Lower leg skin (tissue), 4 donors: ENCODE measurements at regions not wholly inside any gene's neighbourhood (a gene's known extent, or its start where the extent isn't known, plus 50 kb on each side); places are given as distances from the start of the nearest gene placed in this dataset.
"Not testable (repeated sequence)": the region's sequence is repeated elsewhere in the genome, so short reads cannot be mapped to it uniquely, and the experiment has no call there.

Source experiments
- DNase-seq, 2 donors: peaks; one replicate each; pipeline ENCODE4 v3.0.0-alpha.2; 2019; ENCODE audit warnings: low spot score in 2 of 2
- H3K4me3 ChIP-seq: fragments of 200-600 bp; sonication (generic); 2 replicates; pipeline ENCODE4 v1.5.1; 2017; ENCODE audit warnings: mild to moderate bottlenecking, low read depth; ENCODE audit not compliant: poor library complexity, severe bottlenecking
- POLR2A ChIP-seq, 2 donors: fragments of 450-650 bp; IDR thresholded peaks; one replicate each; pipeline ENCODE4 v1.6.1; 2016 to 2017; ENCODE audit warnings: antibody characterized with exemption in 2 of 2, mild to moderate bottlenecking in 1 of 2, moderate library complexity in 1 of 2
- WGBS, 2 donors: methylation state at CpG; one replicate each; pipeline ENCODE4 v1.1.5; 2018; 5-methylcytosine and 5-hydroxymethylcytosine counted together
- intact Hi-C: fragments of 100-400 bp; cut with DNase I; formaldehyde crosslinking; loops from one replicate; pipeline ENCODE4 v1.15.0; 2023; ENCODE audit warnings: low total_unique reads
- TF ChIP-seq, protein P1 (sequence below), 3 donors: fragments of 450-650 bp; IDR thresholded peaks; one replicate each; pipeline ENCODE4 v1.5.1; 2016; ENCODE audit warnings: antibody characterized with exemption in 3 of 3, mild to moderate bottlenecking in 3 of 3, moderate library complexity in 2 of 3

DNA sequence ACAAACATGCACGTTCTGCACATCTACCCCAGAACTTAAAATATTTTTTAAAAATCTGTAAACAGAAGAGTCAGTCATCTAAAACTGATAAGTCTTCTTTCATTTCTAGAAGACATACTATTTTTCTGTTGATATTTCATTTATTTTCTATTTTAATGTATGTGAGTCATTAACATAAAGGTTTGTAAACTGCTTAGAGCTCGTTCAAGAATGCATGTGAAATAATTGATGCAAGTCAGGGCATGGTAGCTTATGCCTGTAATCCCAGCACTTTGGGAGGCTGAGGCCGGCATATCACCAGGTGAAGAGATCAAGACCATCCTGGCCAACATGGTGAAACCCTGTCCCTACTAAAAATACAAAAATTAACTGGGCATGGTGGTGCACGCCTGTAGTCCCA is 219.9 kb upstream of the HSFY2 start:
- intact Hi-C loops: no loop called here
- DNase-seq: no peak
- H3K4me3 ChIP-seq: no peak overlapping the region
- 76% methylated on average over 4 of the region's 4 CpGs; no CpG with 5 or more reads in 1 of the 2 donors for WGBS, 2 donors
- TF ChIP-seq, protein P1, sequence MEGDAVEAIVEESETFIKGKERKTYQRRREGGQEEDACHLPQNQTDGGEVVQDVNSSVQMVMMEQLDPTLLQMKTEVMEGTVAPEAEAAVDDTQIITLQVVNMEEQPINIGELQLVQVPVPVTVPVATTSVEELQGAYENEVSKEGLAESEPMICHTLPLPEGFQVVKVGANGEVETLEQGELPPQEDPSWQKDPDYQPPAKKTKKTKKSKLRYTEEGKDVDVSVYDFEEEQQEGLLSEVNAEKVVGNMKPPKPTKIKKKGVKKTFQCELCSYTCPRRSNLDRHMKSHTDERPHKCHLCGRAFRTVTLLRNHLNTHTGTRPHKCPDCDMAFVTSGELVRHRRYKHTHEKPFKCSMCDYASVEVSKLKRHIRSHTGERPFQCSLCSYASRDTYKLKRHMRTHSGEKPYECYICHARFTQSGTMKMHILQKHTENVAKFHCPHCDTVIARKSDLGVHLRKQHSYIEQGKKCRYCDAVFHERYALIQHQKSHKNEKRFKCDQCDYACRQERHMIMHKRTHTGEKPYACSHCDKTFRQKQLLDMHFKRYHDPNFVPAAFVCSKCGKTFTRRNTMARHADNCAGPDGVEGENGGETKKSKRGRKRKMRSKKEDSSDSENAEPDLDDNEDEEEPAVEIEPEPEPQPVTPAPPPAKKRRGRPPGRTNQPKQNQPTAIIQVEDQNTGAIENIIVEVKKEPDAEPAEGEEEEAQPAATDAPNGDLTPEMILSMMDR (IDR thresholded peaks at IDR 0.05): no peak
- no peak for TF ChIP-seq POLR2A (IDR thresholded peaks at IDR 0.05)

DNA sequence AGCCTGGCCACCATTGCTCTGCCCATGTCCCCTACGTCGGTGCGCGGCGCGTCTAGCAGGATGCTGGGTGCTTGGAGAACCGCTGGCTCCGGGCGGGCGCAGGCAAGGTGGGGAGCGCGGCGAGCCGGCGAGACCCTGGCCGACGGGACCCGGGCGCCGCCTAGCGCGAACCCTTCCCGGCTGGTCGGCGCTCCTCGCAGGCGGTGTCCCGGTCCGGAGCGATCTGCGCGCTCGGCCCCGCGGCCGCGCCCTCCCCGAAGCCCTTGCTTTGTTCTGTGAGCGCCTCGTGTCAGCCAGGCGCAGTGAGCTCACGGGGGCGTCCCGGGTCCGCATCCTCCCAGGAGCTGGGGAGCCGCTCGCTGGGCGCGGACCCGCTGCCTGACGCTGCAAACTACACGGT is 219.1 kb upstream of the HSFY2 start:
- no CpG with 5 or more reads among the region's 52 CpGs for WGBS, 2 donors
- H3K4me3 ChIP-seq, DNase-seq, intact Hi-C loops: not testable (repeated sequence)

DNA sequence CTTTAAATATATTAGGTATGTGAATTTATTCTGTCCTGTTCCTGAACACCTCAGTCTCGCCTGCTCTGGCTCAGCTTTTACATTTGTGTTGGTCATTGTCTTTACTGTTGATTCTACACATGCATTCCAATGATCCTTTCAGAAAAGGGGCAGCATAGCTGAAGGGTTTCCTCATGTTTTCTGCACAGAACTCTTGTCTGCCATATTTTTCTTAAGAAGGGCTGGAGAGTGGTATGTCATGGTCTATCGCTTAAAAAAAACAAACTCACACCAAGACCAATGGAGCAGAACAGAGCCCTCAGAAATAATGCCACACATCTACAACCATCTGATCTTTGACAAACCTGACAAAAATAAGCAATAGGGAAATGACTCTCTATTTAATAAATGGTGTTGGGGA is 215.8 kb upstream of the HSFY2 start:
- TF ChIP-seq, protein P1 (IDR thresholded peaks at IDR 0.05): no peak
- TF ChIP-seq POLR2A (IDR thresholded peaks at IDR 0.05): no peak
- no peak overlapping the region for H3K4me3 ChIP-seq
- DNase-seq: no peak
- 93% methylated on average over 2 of the region's 2 CpGs; no CpG with 5 or more reads in 1 of the 2 donors for whole genome bisulfite sequencing, 2 donors
- intact Hi-C loops: no loop called here

DNA sequence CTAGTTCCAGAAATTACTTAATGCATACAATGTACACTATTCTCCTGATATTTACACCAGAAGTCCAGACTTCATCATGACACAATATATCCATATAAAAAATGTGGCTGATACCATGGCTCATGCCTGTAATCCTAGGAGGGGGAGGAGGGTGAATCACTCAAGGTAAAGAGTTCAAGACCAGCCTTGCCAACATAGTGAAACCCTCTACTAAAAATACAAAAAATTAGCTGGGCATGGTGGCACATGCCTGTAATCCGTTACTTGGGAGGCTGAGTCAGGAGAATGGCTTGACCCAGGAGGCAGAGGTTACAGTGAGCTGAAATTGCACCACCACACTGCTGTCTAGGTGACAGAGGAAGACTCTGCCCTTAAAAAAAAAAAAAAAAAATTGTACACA is 192.5 kb upstream of the HSFY2 start:
- TF ChIP-seq, protein P1 (IDR thresholded peaks at IDR 0.05): no peak
- TF ChIP-seq POLR2A (IDR thresholded peaks at IDR 0.05): no peak
- WGBS, 2 donors: 61% methylated on average over 1 of the region's 1 CpG; no CpG with 5 or more reads in 1 of the 2 donors
- intact Hi-C loops: no loop called here

DNA sequence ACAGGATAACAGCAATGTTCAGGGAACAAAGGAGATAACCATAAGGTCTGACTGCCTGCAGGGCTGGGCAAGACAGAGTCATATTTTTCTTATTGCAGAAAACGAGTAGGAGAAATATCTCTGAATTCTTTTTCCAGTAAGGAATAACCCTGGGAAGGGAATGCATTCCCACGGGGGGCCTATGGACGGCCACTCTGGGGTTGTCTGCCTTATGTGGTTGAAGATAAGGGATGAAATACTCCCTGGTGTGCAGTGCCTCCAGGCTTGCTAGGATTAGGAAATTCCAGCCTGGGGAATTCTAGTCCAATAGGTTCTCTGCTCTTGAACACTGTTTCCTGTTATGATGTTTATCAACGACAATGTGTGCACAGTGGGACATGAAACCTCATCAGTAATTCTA is 185.3 kb upstream of the HSFY2 start:
- intact Hi-C loops: no loop called here
- TF ChIP-seq, protein P1 (IDR thresholded peaks at IDR 0.05): no peak
- TF ChIP-seq POLR2A (IDR thresholded peaks at IDR 0.05): no peak

More for the DNA sequence above, 192.5 kb upstream of the HSFY2 start:
- no peak for DNase-seq
- H3K4me3 ChIP-seq: no peak overlapping the region

DNA sequence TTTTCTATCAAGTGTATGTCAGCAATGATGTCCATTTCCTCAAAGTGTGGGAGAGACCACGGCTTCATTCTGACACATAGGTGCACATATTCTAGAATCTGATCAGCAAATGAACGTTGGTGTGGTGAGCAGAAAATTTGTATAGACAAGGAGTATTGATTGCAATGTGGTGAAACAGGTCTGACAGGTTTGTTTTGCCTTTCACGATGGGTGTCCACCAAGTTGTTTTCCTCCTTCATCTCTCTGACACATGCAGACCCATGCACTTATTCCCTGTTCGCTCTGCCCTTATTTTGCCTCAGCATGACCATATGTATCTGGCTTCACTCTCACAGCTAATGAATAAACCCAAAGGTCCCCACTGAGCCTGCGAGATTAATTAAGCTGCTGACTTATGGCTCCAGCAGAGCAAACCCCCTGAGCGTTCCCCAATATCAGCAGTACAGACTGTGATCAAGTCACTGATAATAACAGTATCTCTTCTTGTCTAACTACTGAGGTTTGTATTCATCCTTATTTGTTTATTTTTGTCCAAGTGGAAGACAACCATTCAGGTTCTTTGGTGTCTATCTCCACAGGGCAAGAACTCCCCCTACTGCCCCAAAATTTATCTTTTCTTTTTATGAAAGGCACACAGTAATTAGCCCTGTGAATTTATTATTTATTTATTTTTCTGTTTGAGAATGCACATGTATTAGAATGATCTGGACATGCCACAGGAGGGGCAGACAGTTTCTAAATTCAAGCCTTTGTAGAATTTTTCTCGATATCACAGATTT is 178.3 kb upstream of the HSFY2 start:
- no peak for DNase-seq
- 69% methylated on average over 7 of the region's 7 CpGs; no CpG with 5 or more reads in 1 of the 2 donors for WGBS, 2 donors
- intact Hi-C loops: no loop called here
- TF ChIP-seq POLR2A (IDR thresholded peaks at IDR 0.05): no peak
- TF ChIP-seq, protein P1 (IDR thresholded peaks at IDR 0.05): no peak
- H3K4me3 ChIP-seq: no peak overlapping the region

More for the DNA sequence above, 185.3 kb upstream of the HSFY2 start:
- WGBS, 2 donors: 80% methylated on average over 4 of the region's 4 CpGs; no CpG with 5 or more reads in 1 of the 2 donors
- no peak for DNase-seq
- H3K4me3 ChIP-seq: no peak overlapping the region
